Hepatocyte (in vitro differentiated cells): ENCODE measurements at regions not wholly inside any gene's neighbourhood (a gene's known extent, or its start where the extent isn't known, plus 50 kb on each side); places are given as distances from the start of the nearest gene placed in this dataset.

ENCODE experiments used
- DNase-seq: peaks from one replicate; pipeline ENCODE4 v3.0.0-alpha.2; 2016; ENCODE audit warnings: low spot score
- H2AFZ ChIP-seq: fragments of 200-600 bp; sonication (generic); 2 replicates; pipeline ENCODE4 v1.6.0; 2016; ENCODE audit warnings: antibody characterized with exemption, mild to moderate bottlenecking
- H3K27ac ChIP-seq: fragments of 200-600 bp; sonication (generic); 2 replicates; pipeline ENCODE4 v1.5.1; 2016; ENCODE audit warnings: mild to moderate bottlenecking
- H3K27me3 ChIP-seq: fragments of 200-600 bp; sonication (generic); 2 replicates; pipeline ENCODE4 v1.6.1; 2016
- H3K36me3 ChIP-seq: fragments of 200-600 bp; sonication (generic); replicated peaks from 2 replicates; pipeline ENCODE4 v1.5.1; 2016; ENCODE audit warnings: low read depth; ENCODE audit not compliant: insufficient read depth
- H3K4me1 ChIP-seq: fragments of 200-600 bp; sonication (generic); 2 replicates; pipeline ENCODE4 v1.5.1; 2016; ENCODE audit warnings: mild to moderate bottlenecking, moderate library complexity; ENCODE audit not compliant: insufficient read depth
- H3K4me2 ChIP-seq: fragments of 200-600 bp; sonication (generic); 2 replicates; pipeline ENCODE4 v1.6.0; 2016
- H3K4me3 ChIP-seq: fragments of 200-600 bp; sonication (generic); 2 replicates; pipeline ENCODE4 v1.5.1; 2016; ENCODE audit warnings: mild to moderate bottlenecking
- H3K79me2 ChIP-seq: fragments of 200-600 bp; sonication (generic); 2 replicates; pipeline ENCODE4 v1.6.0; 2017; ENCODE audit warnings: mild to moderate bottlenecking
- H3K9me2 ChIP-seq: fragments of 200-600 bp; sonication (generic); replicated peaks from 2 replicates; pipeline ENCODE4 v1.6.0; 2017; ENCODE audit warnings: mild to moderate bottlenecking; ENCODE audit not compliant: insufficient read depth
- H3K9me3 ChIP-seq: fragments of 200-600 bp; sonication (generic); 2 replicates; pipeline ENCODE4 v1.5.1; 2016; ENCODE audit warnings: low read depth, mild to moderate bottlenecking
- H4K20me1 ChIP-seq: fragments of 200-600 bp; sonication (generic); 2 replicates; pipeline ENCODE4 v1.6.0; 2016; ENCODE audit warnings: mild to moderate bottlenecking; ENCODE audit not compliant: insufficient read depth, poor library complexity, severe bottlenecking
- EZH2 ChIP-seq: fragments of 200-600 bp; sonication (generic); IDR thresholded peaks from 2 replicates; pipeline ENCODE4 v1.6.1; 2016; ENCODE audit warnings: antibody characterized with exemption, mild to moderate bottlenecking, borderline replicate concordance
- EZH2phosphoT487 ChIP-seq: fragments of 200-600 bp; sonication (generic); IDR thresholded peaks from one replicate; pipeline ENCODE4 v1.6.1; 2018; ENCODE audit warnings: antibody characterized with exemption, mild to moderate bottlenecking, low read depth, moderate library complexity; ENCODE audit not compliant: unreplicated experiment, severe bottlenecking
- WGBS: methylation state at CpG from one replicate; pipeline ENCODE4 v1.1.6; 2016; ENCODE audit warnings: low lambda C conversion rate; ENCODE audit errors: missing lambda C conversion rate; 5-methylcytosine and 5-hydroxymethylcytosine counted together
- TF ChIP-seq, protein P1 (sequence below): fragments of 200-600 bp; sonication (generic); IDR thresholded peaks from 2 replicates; pipeline ENCODE4 v1.5.1; 2016; ENCODE audit warnings: antibody characterized with exemption, mild to moderate bottlenecking; ENCODE audit not compliant: poor library complexity

DNA sequence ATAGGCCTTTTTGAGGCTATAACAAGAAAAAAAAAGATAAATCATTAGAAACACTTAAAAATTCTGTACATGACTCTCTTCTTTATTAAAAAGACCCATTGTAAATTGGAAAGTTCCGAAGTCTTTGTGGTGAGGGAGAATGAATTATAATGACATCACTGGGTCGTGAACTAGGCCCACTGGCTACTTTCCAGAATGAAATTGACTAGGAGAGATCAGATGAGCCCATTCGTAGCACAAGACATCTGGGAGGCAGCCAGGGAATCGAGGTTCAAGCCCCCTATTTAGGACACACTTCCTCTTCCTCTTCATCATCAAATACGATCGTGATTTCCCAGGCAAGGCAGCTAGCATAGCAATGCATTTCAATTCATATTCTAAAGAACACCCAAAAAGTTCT lies 889.8 kb upstream of the NR2F2 start:
- TF ChIP-seq EZH2 = no peak
- TF ChIP-seq, protein P1, sequence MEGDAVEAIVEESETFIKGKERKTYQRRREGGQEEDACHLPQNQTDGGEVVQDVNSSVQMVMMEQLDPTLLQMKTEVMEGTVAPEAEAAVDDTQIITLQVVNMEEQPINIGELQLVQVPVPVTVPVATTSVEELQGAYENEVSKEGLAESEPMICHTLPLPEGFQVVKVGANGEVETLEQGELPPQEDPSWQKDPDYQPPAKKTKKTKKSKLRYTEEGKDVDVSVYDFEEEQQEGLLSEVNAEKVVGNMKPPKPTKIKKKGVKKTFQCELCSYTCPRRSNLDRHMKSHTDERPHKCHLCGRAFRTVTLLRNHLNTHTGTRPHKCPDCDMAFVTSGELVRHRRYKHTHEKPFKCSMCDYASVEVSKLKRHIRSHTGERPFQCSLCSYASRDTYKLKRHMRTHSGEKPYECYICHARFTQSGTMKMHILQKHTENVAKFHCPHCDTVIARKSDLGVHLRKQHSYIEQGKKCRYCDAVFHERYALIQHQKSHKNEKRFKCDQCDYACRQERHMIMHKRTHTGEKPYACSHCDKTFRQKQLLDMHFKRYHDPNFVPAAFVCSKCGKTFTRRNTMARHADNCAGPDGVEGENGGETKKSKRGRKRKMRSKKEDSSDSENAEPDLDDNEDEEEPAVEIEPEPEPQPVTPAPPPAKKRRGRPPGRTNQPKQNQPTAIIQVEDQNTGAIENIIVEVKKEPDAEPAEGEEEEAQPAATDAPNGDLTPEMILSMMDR = no peak
- no peak for TF ChIP-seq EZH2phosphoT487
- Histone ChIP-seq H3K4me1 (no peaks in the 10 kb centered on the region), H2AFZ (no peak overlapping the region), H3K27ac (no peak overlapping the region), H3K4me2 (no peak overlapping the region), H4K20me1 (no peaks in the 10 kb centered on the region), H3K79me2 (no peaks in the 10 kb centered on the region), H3K4me3 (no peak overlapping the region), H3K9me3 (no peaks in the 10 kb centered on the region), H3K36me3 (no peaks in the 10 kb centered on the region), H3K9me2 (no peaks in the 10 kb centered on the region), H3K27me3 (no peaks in the 10 kb centered on the region)
- 71% methylated on average over 6 of the region's 6 CpGs for WGBS
- no peak for DNase-seq

GRCh38 chr15:95442107-95442719 lies 888.3 kb upstream of the NR2F2 start:
- no peak overlapping the region for H2AFZ ChIP-seq
- H3K79me2 ChIP-seq = no peaks in the 10 kb centered on the region
- 90% methylated on average over 7 of the region's 7 CpGs for WGBS
- no peaks in the 10 kb centered on the region for H4K20me1 ChIP-seq
- H3K9me2 ChIP-seq = no peaks in the 10 kb centered on the region
- H3K4me2 ChIP-seq = no peak overlapping the region
- TF ChIP-seq EZH2 = no peak
- TF ChIP-seq, protein P1 = no peak
- DNase-seq = no peak
- no peak overlapping the region for H3K27ac ChIP-seq
- H3K36me3 ChIP-seq = no peaks in the 10 kb centered on the region
- no peak overlapping the region for H3K4me3 ChIP-seq
- no peaks in the 10 kb centered on the region for H3K4me1 ChIP-seq
- H3K27me3 ChIP-seq = no peaks in the 10 kb centered on the region
- no peaks in the 10 kb centered on the region for H3K9me3 ChIP-seq

- 81% methylated on average over 4 of the region's 4 CpGs for WGBS
- Histone ChIP-seq H3K36me3 (no peaks in the 10 kb centered on the region), H3K9me2 (no peaks in the 10 kb centered on the region), H2AFZ (no peak overlapping the region), H3K79me2 (no peaks in the 10 kb centered on the region), H3K27me3 (no peaks in the 10 kb centered on the region), H3K27ac (no peak overlapping the region), H3K4me3 (no peak overlapping the region), H3K4me2 (no peak overlapping the region), H3K9me3 (no peaks in the 10 kb centered on the region), H4K20me1 (no peaks in the 10 kb centered on the region), H3K4me1 (no peaks in the 10 kb centered on the region)
- no peak for TF ChIP-seq EZH2
- TF ChIP-seq, protein P1 = no peak
- TF ChIP-seq EZH2phosphoT487 = no peak
- DNase-seq = no peak
Observed at GRCh38 chr15:95444860-95445259, 885.6 kb upstream of the NR2F2 start.

DNA sequence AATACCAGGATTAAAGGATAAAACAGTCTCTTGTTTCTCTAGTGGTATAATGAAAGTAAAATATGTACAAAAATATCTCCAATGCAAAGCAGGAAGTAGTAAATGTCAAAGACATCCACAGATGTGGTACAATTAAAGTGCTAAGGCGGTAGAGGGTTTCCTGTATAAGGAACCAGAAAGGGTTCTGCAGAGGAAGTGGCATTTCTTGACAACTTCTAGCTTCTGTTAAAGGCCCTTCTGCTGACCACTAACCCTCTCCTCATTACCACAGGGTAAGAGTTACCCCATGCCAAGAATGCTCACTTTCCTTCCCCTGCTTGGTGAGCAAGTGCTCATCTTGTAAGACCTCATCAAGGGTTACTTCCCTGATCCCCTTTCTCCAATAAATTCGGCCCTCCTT lies 883.6 kb upstream of the NR2F2 start:
- no peaks in the 10 kb centered on the region for H3K9me2 ChIP-seq
- 65% methylated on average over 2 of the region's 2 CpGs for WGBS
- no peaks in the 10 kb centered on the region for H3K9me3 ChIP-seq
- H3K4me3 ChIP-seq = no peak overlapping the region
- H3K79me2 ChIP-seq = no peaks in the 10 kb centered on the region
- TF ChIP-seq, protein P1 = no peak
- TF ChIP-seq EZH2phosphoT487 = no peak
- no peak for TF ChIP-seq EZH2
- no peaks in the 10 kb centered on the region for H3K4me1 ChIP-seq
- no peak overlapping the region for H2AFZ ChIP-seq
- no peak for DNase-seq
- H3K27me3 ChIP-seq = no peaks in the 10 kb centered on the region
- no peak overlapping the region for H3K27ac ChIP-seq
- no peak overlapping the region for H3K4me2 ChIP-seq
- H4K20me1 ChIP-seq = no peaks in the 10 kb centered on the region
- H3K36me3 ChIP-seq = no peaks in the 10 kb centered on the region
